H1 (cell line): ENCODE measurements at regions not wholly inside any gene's neighbourhood (a gene's known extent, or its start where the extent isn't known, plus 50 kb on each side); places are given as distances from the start of the nearest gene placed in this dataset.
"Not testable (repeated sequence)": the region's sequence is repeated elsewhere in the genome, so short reads cannot be mapped to it uniquely, and the experiment has no call there.

Source experiments
- CTCF ChIA-PET: fragments of 300-600 bp; sonication (Branson Sonifier 250); formaldehyde crosslinking; loops from one replicate; lab custom pipeline; 2021; ENCODE audit not compliant: partially characterized antibody; lab: Charles Lee
- POLR2A ChIA-PET: fragments of 300-600 bp; sonication (Branson Sonifier 250); formaldehyde crosslinking; loops from one replicate; lab custom pipeline; 2021; ENCODE audit warnings: inconsistent platforms; ENCODE audit not compliant: partially characterized antibody; lab: Charles Lee
- DNase-seq, 2 experiments: peaks; one replicate each; pipeline versions ENCODE4 v3.0.0 to v3.0.0-alpha.2; 2010 to 2022; ENCODE audit warnings: low spot score in 2 of 2, low read depth in 1 of 2, mixed read lengths in 1 of 2
- FAIRE-seq: peaks from 2 replicates; lab custom pipeline; 2011; peaks lifted over from hg19 to GRCh38; lab: Jason Lieb, UNC
- H2AFZ ChIP-seq: 2 replicates; pipeline ENCODE4 v1.8.1; 2012; ENCODE audit warnings: low read length, inconsistent platforms
- H2AK5ac ChIP-seq: 2 replicates; pipeline ENCODE4 v1.6.1; 2013; ENCODE audit warnings: low read depth, low read length
- H2BK120ac ChIP-seq: replicated peaks from 2 replicates; pipeline ENCODE3; 2013; ENCODE audit warnings: low read depth, low read length, inconsistent platforms
- H2BK12ac ChIP-seq: 2 replicates; pipeline ENCODE4 v1.6.1; 2013; ENCODE audit warnings: low read depth, low read length
- H2BK15ac ChIP-seq: 2 replicates; pipeline ENCODE4 v1.6.1; 2013; ENCODE audit warnings: low read length
- H2BK20ac ChIP-seq: 2 replicates; pipeline ENCODE4 v1.6.1; 2013; ENCODE audit warnings: low read length
- H2BK5ac ChIP-seq: 2 replicates; pipeline ENCODE4 v1.6.1; 2013; ENCODE audit warnings: low read depth, low read length
- H3K14ac ChIP-seq: 2 replicates; pipeline ENCODE4 v1.6.1; 2013; ENCODE audit warnings: inconsistent platforms; ENCODE audit not compliant: insufficient read length
- H3K18ac ChIP-seq: 2 replicates; pipeline ENCODE4 v1.6.1; 2013; ENCODE audit warnings: low read length; ENCODE audit errors: extremely low read depth
- H3K23ac ChIP-seq: 2 replicates; pipeline ENCODE4 v1.6.1; 2013; ENCODE audit warnings: inconsistent platforms; ENCODE audit not compliant: insufficient read length
- H3K23me2 ChIP-seq: 2 replicates; pipeline ENCODE4 v1.6.1; 2013; ENCODE audit warnings: low read depth, low read length
- H3K27ac ChIP-seq: 2 replicates; pipeline ENCODE4 v1.6.1; 2011; ENCODE audit warnings: low read depth, low read length, inconsistent platforms
- H3K27me3 ChIP-seq, 4 experiments: replicated peaks in 1 of 4; 1 replicate in 1 of 4; 2 replicates in 3 of 4; pipeline versions ENCODE4 v1.6.1 to v1.8.1; 2011 to 2013; ENCODE audit warnings: low read length in 3 of 4, mild to moderate bottlenecking in 3 of 4, inconsistent platforms in 2 of 4, mixed read lengths in 2 of 4, moderate library complexity in 1 of 4; ENCODE audit not compliant: control insufficient read depth in 3 of 4, insufficient read depth in 3 of 4; ENCODE audit errors: extremely low read depth in 1 of 4
- H3K36me3 ChIP-seq, 4 experiments: 2 replicates each; pipeline versions ENCODE4 v1.6.1 to v1.8.1; 2011 to 2013; ENCODE audit warnings: mild to moderate bottlenecking in 4 of 4, low read length in 3 of 4, moderate library complexity in 2 of 4, control low read depth in 1 of 4, inconsistent platforms in 1 of 4; ENCODE audit not compliant: insufficient read depth in 4 of 4, control insufficient read depth in 2 of 4
- H3K4ac ChIP-seq: replicated peaks from 2 replicates; pipeline ENCODE3; 2013; ENCODE audit warnings: low read length, low read depth, mixed read lengths, inconsistent platforms; ENCODE audit not compliant: insufficient read length
- H3K4me1 ChIP-seq, 4 experiments: replicated peaks in 1 of 4; 1 replicate in 1 of 4; 2 replicates in 3 of 4; pipeline versions ENCODE4 v1.6.1 to v1.8.1; 2011 to 2013; ENCODE audit warnings: low read length in 3 of 4, inconsistent platforms in 2 of 4, mixed read lengths in 1 of 4; ENCODE audit not compliant: insufficient read depth in 4 of 4, control insufficient read depth in 3 of 4
- H3K4me2 ChIP-seq, 2 experiments: 2 replicates each; pipeline versions ENCODE4 v1.6.1 to v1.8.1; 2011 to 2013; ENCODE audit warnings: low read depth in 2 of 2, low read length in 2 of 2, control low read depth in 1 of 2, inconsistent platforms in 1 of 2, mild to moderate bottlenecking in 1 of 2; ENCODE audit not compliant: insufficient read depth in 1 of 2
- H3K4me3 ChIP-seq, 4 experiments: fragments of 200-600, 300-600 bp in 1 of 4; sonication (generic), shearing (Covaris generic), sonication (Bioruptor Twin) in 1 of 4; 2 replicates each; pipeline versions ENCODE4 v1.5.1 to v1.8.1; 2011 to 2016; ENCODE audit warnings: low read length in 4 of 4, low read depth in 3 of 4, control low read depth in 2 of 4, inconsistent platforms in 2 of 4, mild to moderate bottlenecking in 2 of 4, mixed read lengths in 1 of 4, moderate library complexity in 1 of 4; ENCODE audit not compliant: insufficient read depth in 2 of 4; ENCODE audit errors: extremely low read depth in 1 of 4
- H3K56ac ChIP-seq: replicated peaks from 2 replicates; pipeline ENCODE3; 2013; ENCODE audit warnings: low read depth, mild to moderate bottlenecking, mixed read lengths, low read length, inconsistent platforms; ENCODE audit not compliant: insufficient read length
- H3K79me1 ChIP-seq: 2 replicates; pipeline ENCODE4 v1.6.1; 2013; ENCODE audit warnings: low read depth, low read length, control low read depth
- H3K79me2 ChIP-seq, 2 experiments: 2 replicates each; pipeline versions ENCODE4 v1.6.1 to v1.8.1; 2012 to 2013; ENCODE audit warnings: low read length in 2 of 2, mild to moderate bottlenecking in 2 of 2, inconsistent platforms in 1 of 2; ENCODE audit not compliant: insufficient read depth in 2 of 2, control insufficient read depth in 1 of 2
- H3K9ac ChIP-seq, 4 experiments: replicated peaks in 1 of 4; 1 replicate in 1 of 4; 2 replicates in 3 of 4; pipeline versions ENCODE4 v1.6.1 to v1.8.1; 2011 to 2013; ENCODE audit warnings: low read depth in 3 of 4, low read length in 3 of 4, control low read depth in 2 of 4, mild to moderate bottlenecking in 2 of 4, moderate library complexity in 2 of 4, inconsistent platforms in 1 of 4; ENCODE audit errors: extremely low read depth in 1 of 4
- H3K9me3 ChIP-seq, 2 experiments: 2 replicates each; pipeline versions ENCODE4 v1.6.1 to v1.8.1; 2012 to 2013; ENCODE audit warnings: mild to moderate bottlenecking in 2 of 2, moderate library complexity in 2 of 2, control low read depth in 1 of 2, inconsistent platforms in 1 of 2, low read depth in 1 of 2, low read length in 1 of 2, mixed read lengths in 1 of 2; ENCODE audit not compliant: insufficient read depth in 2 of 2
- H4K20me1 ChIP-seq, 2 experiments: replicated peaks in 1 of 2; 2 replicates each; pipeline versions ENCODE3 to v1.8.1; 2011 to 2013; ENCODE audit warnings: inconsistent platforms in 2 of 2, low read length in 2 of 2, mild to moderate bottlenecking in 1 of 2; ENCODE audit not compliant: insufficient read depth in 2 of 2, control insufficient read depth in 1 of 2
- H4K5ac ChIP-seq: 2 replicates; pipeline ENCODE4 v1.6.1; 2013; ENCODE audit warnings: low read length, low read depth, mixed read lengths, inconsistent platforms; ENCODE audit not compliant: insufficient read length
- H4K8ac ChIP-seq: 2 replicates; pipeline ENCODE4 v1.8.0; 2013; ENCODE audit warnings: mild to moderate bottlenecking, moderate library complexity, low read length, inconsistent platforms; ENCODE audit not compliant: insufficient read depth; ENCODE audit errors: extremely low read depth
- H4K91ac ChIP-seq: replicated peaks from 2 replicates; pipeline ENCODE3; 2013; ENCODE audit warnings: low read length, mixed read lengths, inconsistent platforms; ENCODE audit not compliant: insufficient read length
- WGBS, 2 experiments: shearing (Covaris generic) in 1 of 2; methylation state at CpG; one replicate each; pipeline versions ENCODE4 v1.1.6 to v1.1.7; 2013 to 2015; ENCODE audit warnings: low lambda C conversion rate in 2 of 2, mixed read lengths in 2 of 2, inconsistent platforms in 1 of 2, low coverage in 1 of 2, missing lambda C conversion rate in 1 of 2; ENCODE audit not compliant: insufficient replicate concordance in 2 of 2, insufficient coverage in 1 of 2, insufficient read length in 1 of 2; ENCODE audit errors: extremely low coverage in 1 of 2, missing lambda C conversion rate in 1 of 2; 5-methylcytosine and 5-hydroxymethylcytosine counted together

- H3K14ac ChIP-seq, H4K91ac ChIP-seq, H2BK120ac ChIP-seq, FAIRE-seq, H4K20me1 ChIP-seq, H3K4ac ChIP-seq, H3K23ac ChIP-seq, H3K18ac ChIP-seq, H3K79me2 ChIP-seq, H3K4me2 ChIP-seq, H2BK15ac ChIP-seq, H3K23me2 ChIP-seq, POLR2A ChIA-PET, H3K9ac ChIP-seq, H2AFZ ChIP-seq, H3K56ac ChIP-seq, DNase-seq, H4K8ac ChIP-seq, H4K5ac ChIP-seq, H3K79me1 ChIP-seq, H3K27me3 ChIP-seq, H3K4me1 ChIP-seq, H2BK20ac ChIP-seq, H2AK5ac ChIP-seq, H3K4me3 ChIP-seq, H2BK5ac ChIP-seq, H2BK12ac ChIP-seq, H3K36me3 ChIP-seq, CTCF ChIA-PET, H3K27ac ChIP-seq, H3K9me3 ChIP-seq: not testable (repeated sequence)
- 64% methylated on average over 1 of the region's 3 CpGs; no CpG with 5 or more reads in 1 of the 2 experiments for WGBS, 2 experiments
Observed at GRCh38 chr16:22584459-22584858, 73.8 kb downstream of the NPIPB5 start.

- H4K8ac ChIP-seq: not testable (repeated sequence)
Observed at GRCh38 chr16:22584941-22585340, 74.2 kb downstream of the NPIPB5 start.

More at GRCh38 chr16:22584941-22585340, 74.2 kb downstream of the NPIPB5 start:
- H2BK12ac ChIP-seq, H3K23ac ChIP-seq, H2BK20ac ChIP-seq, H4K91ac ChIP-seq, CTCF ChIA-PET, H2AK5ac ChIP-seq, FAIRE-seq, H3K18ac ChIP-seq, H3K4ac ChIP-seq, H4K20me1 ChIP-seq, H3K9me3 ChIP-seq, H3K14ac ChIP-seq, H3K4me3 ChIP-seq, H3K4me1 ChIP-seq, DNase-seq, H3K56ac ChIP-seq, H3K36me3 ChIP-seq, H3K27me3 ChIP-seq, H4K5ac ChIP-seq, H2AFZ ChIP-seq, H2BK120ac ChIP-seq, POLR2A ChIA-PET, H3K23me2 ChIP-seq, H3K9ac ChIP-seq, H3K79me2 ChIP-seq, H3K79me1 ChIP-seq, H3K27ac ChIP-seq, H2BK5ac ChIP-seq, H3K4me2 ChIP-seq, H2BK15ac ChIP-seq: not testable (repeated sequence)
- WGBS, 2 experiments: no CpG with 5 or more reads among the region's 5 CpGs
